SK-N-SH (cell line): ENCODE measurements at regions not wholly inside any gene's neighbourhood (a gene's known extent, or its start where the extent isn't known, plus 50 kb on each side); places are given as distances from the start of the nearest gene placed in this dataset.

Source experiments
- CTCF ChIA-PET: fragments of 300-600, 350-600 bp; formaldehyde crosslinking; extraction: SDS; loops from one replicate; lab custom pipeline; 2021; lab: Yijun Ruan, JAX
- POLR2A ChIA-PET: fragments of 350-600 bp; sonication (Branson Sonifier 250); formaldehyde crosslinking; extraction: SDS; loops from one replicate; lab custom pipeline; 2020; ENCODE audit warnings: antibody characterized with exemption, inconsistent platforms; lab: Yijun Ruan, JAX
- DNase-seq: peaks from one replicate; pipeline ENCODE4 v3.0.0; 2012
- H2AFZ ChIP-seq: fragments of 200-600 bp; sonication (generic); 2 replicates; pipeline ENCODE4 v1.8.1; 2016; ENCODE audit warnings: antibody characterized with exemption, mild to moderate bottlenecking, low read depth
- H3F3A ChIP-seq: fragments of 200-600 bp; sonication (generic); replicated peaks from 2 replicates; pipeline ENCODE3; 2016; ENCODE audit warnings: antibody characterized with exemption, mild to moderate bottlenecking; ENCODE audit not compliant: insufficient read depth
- H3K27ac ChIP-seq, 2 experiments: fragments of 200-500 bp in 1 of 2; fragments of 200-600 bp in 1 of 2; sonication (Bioruptor generic) in 1 of 2; sonication (generic), shearing (Covaris generic) in 1 of 2; 2 replicates each; pipeline versions ENCODE4 v1.5.1 to v1.6.1; 2014 to 2016; ENCODE audit warnings: low read depth in 2 of 2, inconsistent platforms in 1 of 2, low read length in 1 of 2, mild to moderate bottlenecking in 1 of 2, mixed read lengths in 1 of 2
- H3K27me3 ChIP-seq: fragments of 200-600 bp; sonication (generic), shearing (Covaris generic); 2 replicates; pipeline ENCODE4 v1.6.1; 2016; ENCODE audit warnings: mixed run types; ENCODE audit not compliant: insufficient read depth
- H3K36me3 ChIP-seq, 2 experiments: fragments of 200-500 bp in 1 of 2; fragments of 200-600 bp in 1 of 2; sonication (Bioruptor generic) in 1 of 2; sonication (generic) in 1 of 2; replicated peaks in 1 of 2; 2 replicates each; pipeline versions ENCODE3 to v1.5.1; 2014 to 2016; ENCODE audit warnings: low read length in 1 of 2, mild to moderate bottlenecking in 1 of 2; ENCODE audit not compliant: insufficient read depth in 2 of 2, control insufficient read depth in 1 of 2
- H3K4me1 ChIP-seq, 2 experiments: fragments of 200-500 bp in 1 of 2; fragments of 200-600 bp in 1 of 2; sonication (Bioruptor generic) in 1 of 2; sonication (generic), shearing (Covaris generic) in 1 of 2; 2 replicates each; pipeline versions ENCODE4 v1.5.1 to v1.6.1; 2014 to 2016; ENCODE audit warnings: low read depth in 1 of 2, low read length in 1 of 2, mixed run types in 1 of 2; ENCODE audit not compliant: insufficient read depth in 2 of 2, control insufficient read depth in 1 of 2
- H3K4me2 ChIP-seq: fragments of 200-600 bp; sonication (generic), shearing (Covaris generic); 2 replicates; pipeline ENCODE4 v1.6.1; 2017; ENCODE audit warnings: mixed run types
- H3K4me3 ChIP-seq, 2 experiments: fragments of 200-500 bp in 1 of 2; fragments of 200-600 bp in 1 of 2; sonication (Bioruptor generic) in 1 of 2; sonication (generic), shearing (Covaris generic) in 1 of 2; 2 replicates each; pipeline versions ENCODE4 v1.5.1 to v1.8.1; 2014 to 2016; ENCODE audit warnings: low read depth in 2 of 2, inconsistent platforms in 1 of 2, low read length in 1 of 2, mild to moderate bottlenecking in 1 of 2, mixed read lengths in 1 of 2, moderate library complexity in 1 of 2
- H3K79me2 ChIP-seq: fragments of 200-600 bp; sonication (generic); 2 replicates; pipeline ENCODE4 v1.8.1; 2017; ENCODE audit warnings: mild to moderate bottlenecking; ENCODE audit not compliant: insufficient read depth
- H3K9ac ChIP-seq: fragments of 200-600 bp; sonication (generic); 2 replicates; pipeline ENCODE4 v1.6.1; 2017; ENCODE audit warnings: mixed run types
- H3K9me2 ChIP-seq: fragments of 200-600 bp; sonication (generic); 2 replicates; pipeline ENCODE4 v1.6.1; 2017; ENCODE audit warnings: mixed run types
- H3K9me3 ChIP-seq: fragments of 200-600 bp; sonication (generic); 2 replicates; pipeline ENCODE4 v1.6.1; 2017; ENCODE audit warnings: mixed run types, mild to moderate bottlenecking, moderate library complexity
- H4K20me1 ChIP-seq: fragments of 200-600 bp; sonication (generic); 2 replicates; pipeline ENCODE4 v1.6.1; 2017; ENCODE audit warnings: mild to moderate bottlenecking, mixed run types; ENCODE audit not compliant: insufficient read depth
- ELF1 ChIP-seq: IDR thresholded peaks from 2 replicates; pipeline ENCODE4 v1.4.0; 2012
- FOXJ3 ChIP-seq: sonication (generic); formaldehyde crosslinking; IDR thresholded peaks from 2 replicates; pipeline ENCODE4 v1.5.1; 2020; ENCODE audit warnings: mild to moderate bottlenecking, missing genetic modification reagents
- FOXM1 ChIP-seq: IDR thresholded peaks from 2 replicates; pipeline ENCODE4 v1.4.0; 2012; ENCODE audit warnings: low read depth, mild to moderate bottlenecking
- GABPA ChIP-seq: IDR thresholded peaks from 2 replicates; pipeline ENCODE4 v1.4.0; 2012; ENCODE audit warnings: low read depth, mild to moderate bottlenecking
- GATA2 ChIP-seq: sonication (generic); formaldehyde crosslinking; IDR thresholded peaks from 2 replicates; pipeline ENCODE4 v1.5.0; 2020; ENCODE audit warnings: mild to moderate bottlenecking, missing genetic modification reagents
- IRF3 ChIP-seq: fragments of 150-350 bp; IDR thresholded peaks from 2 replicates; pipeline ENCODE4 v1.6.1; 2016; ENCODE audit warnings: mild to moderate bottlenecking, low read depth, low read length
- JUND ChIP-seq: IDR thresholded peaks from 2 replicates; pipeline ENCODE4 v1.4.0; 2012
- MAX ChIP-seq: IDR thresholded peaks from 2 replicates; pipeline ENCODE4 v1.4.0; 2012; ENCODE audit warnings: low read depth
- MXI1 ChIP-seq: IDR thresholded peaks from 2 replicates; pipeline ENCODE4 v1.6.1; 2012; ENCODE audit warnings: mild to moderate bottlenecking, low read depth, low read length, improper control_type of control experiment
- NFIC ChIP-seq: IDR thresholded peaks from 2 replicates; pipeline ENCODE4 v1.4.0; 2012; ENCODE audit warnings: borderline replicate concordance
- NRF1 ChIP-seq: IDR thresholded peaks from 2 replicates; pipeline ENCODE4 v1.6.1; 2012; ENCODE audit warnings: low read depth, mild to moderate bottlenecking, low read length
- RAD21 ChIP-seq: IDR thresholded peaks from 2 replicates; pipeline ENCODE4 v1.6.1; 2012; ENCODE audit warnings: mild to moderate bottlenecking, low read length
- RCOR1 ChIP-seq: fragments of 150-350 bp; IDR thresholded peaks from 2 replicates; pipeline ENCODE4 v1.6.1; 2017; ENCODE audit warnings: antibody characterized with exemption, low read length
- RFX5 ChIP-seq: IDR thresholded peaks from 2 replicates; pipeline ENCODE4 v1.6.1; 2012; ENCODE audit warnings: mild to moderate bottlenecking, improper control_type of control experiment, low read length
- SIN3A ChIP-seq: IDR thresholded peaks from 2 replicates; pipeline ENCODE4 v1.6.1; 2012; ENCODE audit warnings: low read depth, mild to moderate bottlenecking, low read length, moderate library complexity, borderline replicate concordance
- SMC3 ChIP-seq: IDR thresholded peaks from 2 replicates; pipeline ENCODE4 v1.6.1; 2012; ENCODE audit warnings: low read depth, low read length, improper control_type of control experiment
- TAF1 ChIP-seq: IDR thresholded peaks from 2 replicates; pipeline ENCODE4 v1.6.1; 2012; ENCODE audit warnings: low read depth, mild to moderate bottlenecking, low read length, moderate library complexity, borderline replicate concordance
- YY1 ChIP-seq: IDR thresholded peaks from 2 replicates; pipeline ENCODE4 v1.4.0; 2012; ENCODE audit warnings: low read depth, mild to moderate bottlenecking
- WGBS: methylation state at CpG from one replicate; pipeline ENCODE4 v1.1.6; 2017; ENCODE audit warnings: low lambda C conversion rate; 5-methylcytosine and 5-hydroxymethylcytosine counted together
- TF ChIP-seq, protein P1 (sequence below): fragments of 150-350 bp; IDR thresholded peaks from 2 replicates; pipeline ENCODE4 v1.6.1; 2017; ENCODE audit warnings: antibody characterized with exemption, low read length, low read depth, borderline replicate concordance

- Histone ChIP-seq H2AFZ (no peak overlapping the region), H3K4me3 (no peak overlapping the region), H3K36me3 (no peaks in the 10 kb centered on the region), H3K27ac (no peak overlapping the region), H3K4me2 (no peak overlapping the region), H3K4me1 (no peaks in the 10 kb centered on the region), H3K9me2 (no peaks in the 10 kb centered on the region), H3K9ac (no peak overlapping the region), H3K79me2 (no peaks in the 10 kb centered on the region), H3K27me3 (no peaks in the 10 kb centered on the region), H4K20me1 (no peaks in the 10 kb centered on the region), H3K9me3 (no peaks in the 10 kb centered on the region), H3F3A (no peaks in the 10 kb centered on the region)
- ChIA-PET POLR2A (no interaction called here), CTCF (no interaction called here)
- TF ChIP-seq SIN3A (no peak), IRF3 (no peak), ELF1 (no peak)
- TF ChIP-seq, protein P1, sequence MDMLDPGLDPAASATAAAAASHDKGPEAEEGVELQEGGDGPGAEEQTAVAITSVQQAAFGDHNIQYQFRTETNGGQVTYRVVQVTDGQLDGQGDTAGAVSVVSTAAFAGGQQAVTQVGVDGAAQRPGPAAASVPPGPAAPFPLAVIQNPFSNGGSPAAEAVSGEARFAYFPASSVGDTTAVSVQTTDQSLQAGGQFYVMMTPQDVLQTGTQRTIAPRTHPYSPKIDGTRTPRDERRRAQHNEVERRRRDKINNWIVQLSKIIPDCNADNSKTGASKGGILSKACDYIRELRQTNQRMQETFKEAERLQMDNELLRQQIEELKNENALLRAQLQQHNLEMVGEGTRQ = no peak
- WGBS = 6% methylated on average over 1 of the region's 1 CpG
- no peak for DNase-seq
Measured at GRCh38 chr1:112105557-112105956, 116.1 kb upstream of the KCND3 start.

DNA sequence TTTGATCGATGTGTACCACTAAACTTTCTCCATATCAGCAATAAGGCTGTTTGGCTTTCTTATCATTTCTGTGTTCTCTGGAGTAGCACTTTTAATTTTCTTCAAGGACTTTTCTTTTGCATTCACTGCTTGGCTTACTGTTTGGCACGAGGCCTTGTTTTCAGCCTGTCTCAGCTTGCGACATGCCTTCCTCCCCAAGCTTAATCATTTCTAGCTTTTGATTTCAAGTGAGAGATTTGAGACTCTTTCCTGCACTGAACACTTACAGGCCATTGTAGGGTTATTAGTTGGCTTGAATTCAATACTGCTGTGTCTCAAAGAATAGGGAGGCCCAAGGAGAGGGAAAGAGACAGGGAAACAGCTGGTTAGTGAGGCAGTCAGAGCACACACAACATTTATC is 120.6 kb upstream of the KCND3 start:
- Histone ChIP-seq H3K4me1 (no peaks in the 10 kb centered on the region), H3K4me2 (no peak overlapping the region), H3K27me3 (no peaks in the 10 kb centered on the region), H3K9ac (no peak overlapping the region), H3K9me2 (no peaks in the 10 kb centered on the region), H3F3A (no peaks in the 10 kb centered on the region), H3K79me2 (no peaks in the 10 kb centered on the region), H3K9me3 (no peaks in the 10 kb centered on the region), H3K4me3 (no peak overlapping the region), H3K36me3 (no peaks in the 10 kb centered on the region), H4K20me1 (no peaks in the 10 kb centered on the region), H2AFZ (no peak overlapping the region), H3K27ac (no peak overlapping the region)
- ChIA-PET POLR2A (no interaction called here), CTCF (no interaction called here)
- WGBS = 18% methylated on average over 3 of the region's 3 CpGs
- DNase-seq = no peak
- TF ChIP-seq GABPA (no peak), NFIC (no peak), RAD21 (no peak), RCOR1 (no peak), IRF3 (no peak), JUND (no peak), NRF1 (no peak), ELF1 (no peak), SIN3A (no peak), MAX (no peak), MXI1 (no peak), GATA2 (no peak), SMC3 (no peak), FOXM1 (no peak), FOXJ3 (CRISPR knock-in tag) (no peak), YY1 (no peak), RFX5 (no peak), TAF1 (no peak)
- TF ChIP-seq, protein P1 = no peak
- TF ChIP-seq, all 33 proteins: peak for 0
